AG10803 (cell line): ENCODE measurements at regions not wholly inside any gene's neighbourhood (a gene's known extent, or its start where the extent isn't known, plus 50 kb on each side); places are given as distances from the start of the nearest gene placed in this dataset.

ENCODE experiments used
- DNase-seq: peaks from one replicate; pipeline ENCODE4 v3.0.0; 2010; ENCODE audit warnings: low read depth
- H3K4me3 ChIP-seq: 2 replicates; pipeline ENCODE4 v1.5.1; 2011; ENCODE audit warnings: mild to moderate bottlenecking, low read length, control low read depth
- TF ChIP-seq, protein P1 (sequence below): conservative IDR thresholded peaks from 2 replicates; pipeline ENCODE4 v1.5.1; 2011; ENCODE audit warnings: mild to moderate bottlenecking, low read length, control low read depth, inconsistent platforms

GRCh38 chr2:228678110-228678509 is 496.6 kb upstream of the SPHKAP start:
- H3K4me3 ChIP-seq: no peak overlapping the region
- no peak for DNase-seq
- TF ChIP-seq, protein P1, sequence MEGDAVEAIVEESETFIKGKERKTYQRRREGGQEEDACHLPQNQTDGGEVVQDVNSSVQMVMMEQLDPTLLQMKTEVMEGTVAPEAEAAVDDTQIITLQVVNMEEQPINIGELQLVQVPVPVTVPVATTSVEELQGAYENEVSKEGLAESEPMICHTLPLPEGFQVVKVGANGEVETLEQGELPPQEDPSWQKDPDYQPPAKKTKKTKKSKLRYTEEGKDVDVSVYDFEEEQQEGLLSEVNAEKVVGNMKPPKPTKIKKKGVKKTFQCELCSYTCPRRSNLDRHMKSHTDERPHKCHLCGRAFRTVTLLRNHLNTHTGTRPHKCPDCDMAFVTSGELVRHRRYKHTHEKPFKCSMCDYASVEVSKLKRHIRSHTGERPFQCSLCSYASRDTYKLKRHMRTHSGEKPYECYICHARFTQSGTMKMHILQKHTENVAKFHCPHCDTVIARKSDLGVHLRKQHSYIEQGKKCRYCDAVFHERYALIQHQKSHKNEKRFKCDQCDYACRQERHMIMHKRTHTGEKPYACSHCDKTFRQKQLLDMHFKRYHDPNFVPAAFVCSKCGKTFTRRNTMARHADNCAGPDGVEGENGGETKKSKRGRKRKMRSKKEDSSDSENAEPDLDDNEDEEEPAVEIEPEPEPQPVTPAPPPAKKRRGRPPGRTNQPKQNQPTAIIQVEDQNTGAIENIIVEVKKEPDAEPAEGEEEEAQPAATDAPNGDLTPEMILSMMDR: no peak

DNA sequence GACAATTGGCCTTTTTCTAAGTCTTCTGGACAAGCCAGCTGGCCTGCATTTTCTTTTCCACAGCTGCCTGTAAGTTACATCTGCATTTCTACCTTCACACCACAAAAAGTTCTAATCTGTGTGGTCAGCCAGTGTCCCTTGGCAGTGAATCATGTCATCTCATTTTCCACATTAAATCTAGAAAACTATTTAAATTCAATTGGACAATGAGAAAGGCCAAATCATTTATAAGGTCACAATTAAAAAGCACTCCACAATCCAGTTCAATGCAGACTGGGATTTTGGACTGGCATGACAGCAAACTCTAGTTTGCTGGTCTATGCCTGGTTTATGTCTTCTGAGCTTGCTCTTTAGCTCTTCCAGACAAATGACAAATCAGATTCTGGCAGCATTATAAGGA is 494.2 kb upstream of the SPHKAP start:
- peak; percentile 40 for DNase-seq
- TF ChIP-seq, protein P1: no peak
- no peak overlapping the region for H3K4me3 ChIP-seq

- TF ChIP-seq, protein P1: no peak
- DNase-seq: peak; percentile 88
- no peak overlapping the region for H3K4me3 ChIP-seq
These were observed 493.6 kb upstream of the SPHKAP start for GRCh38 chr2:228675091-228675490.

- no peak overlapping the region for H3K4me3 ChIP-seq
- no peak for DNase-seq
- TF ChIP-seq, protein P1: no peak
These were observed 492.5 kb upstream of the SPHKAP start for GRCh38 chr2:228673876-228674554.

DNA sequence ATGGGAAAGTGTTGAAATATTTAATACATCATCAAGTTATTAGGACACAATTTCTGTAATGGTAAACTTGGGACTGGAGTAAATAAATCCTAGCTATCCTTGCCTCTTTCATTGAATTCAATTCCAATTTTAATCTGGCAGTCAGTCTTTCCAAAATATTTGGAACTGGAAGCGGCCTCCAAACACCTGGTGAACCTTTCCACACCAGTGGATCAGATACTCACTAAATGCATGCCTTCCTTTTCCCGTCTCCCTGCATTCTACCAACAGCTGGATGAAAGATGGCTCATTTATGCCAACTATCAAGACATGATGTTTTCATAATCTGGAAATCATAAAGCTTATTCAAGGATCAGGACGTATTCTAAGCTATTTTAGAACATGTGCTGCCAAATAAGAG is 488.2 kb upstream of the SPHKAP start:
- no peak overlapping the region for H3K4me3 ChIP-seq
- TF ChIP-seq, protein P1: no peak
- DNase-seq: no peak

GRCh38 chr2:228665232-228665631 is 483.7 kb upstream of the SPHKAP start:
- TF ChIP-seq, protein P1: no peak
- no peak overlapping the region for H3K4me3 ChIP-seq
- DNase-seq: no peak

GRCh38 chr2:228658998-228659397 is 477.5 kb upstream of the SPHKAP start:
- TF ChIP-seq, protein P1: no peak
- H3K4me3 ChIP-seq: no peak overlapping the region
- peak; percentile 68 for DNase-seq
